ENCODE measurements at regions not wholly inside any gene's neighbourhood (a gene's known extent, or its start where the extent isn't known, plus 50 kb on each side); places are given as distances from the start of the nearest gene placed in this dataset.

GRCh38 chr14:97644365-97644764 lies 847.2 kb downstream of the VRK1 start (continued):
- no peak for TF ChIP-seq ZBTB8A (tag by site-specific recombination; IDR thresholded peaks at IDR 0.05)
- no peak for TF ChIP-seq SP3 (tag by site-specific recombination; IDR thresholded peaks at IDR 0.05)

- Histone ChIP-seq H3K4me1 (ENCODE audit: control insufficient read depth, insufficient read depth, low read length) (no peaks in the 10 kb centered on the region), H3K9me3 (ENCODE audit: control insufficient read depth, insufficient read depth, low read depth, low read length) (no peaks in the 10 kb centered on the region), H3K27ac (ENCODE audit: extremely low read depth, low read depth, low read length) (no peak overlapping the region), H3K36me3 (ENCODE audit: control insufficient read depth in 2 of 2, insufficient read depth in 1 of 2, low read length in 2 of 2) (no peaks in the 10 kb centered on the region), H3K4me3 (ENCODE audit: low read depth, low read length) (no peak overlapping the region)
- ChIA-PET POLR2A (no interaction called here), CTCF (no interaction called here)
- TF ChIP-seq ZNF830 (tag by site-specific recombination; IDR thresholded peaks at IDR 0.05; ENCODE audit: low read depth) (no peak), ZFP41 (tag by site-specific recombination; IDR thresholded peaks at IDR 0.05; ENCODE audit: borderline replicate concordance) (no peak)
These were observed 852.6 kb downstream of the VRK1 start for GRCh38 chr14:97649752-97650151.

GRCh38 chr14:97655169-97655948 lies 858.2 kb downstream of the VRK1 start:
- no peaks in the 10 kb centered on the region for H3K36me3 ChIP-seq (ENCODE audit: control insufficient read depth in 2 of 2, insufficient read depth in 1 of 2, low read length in 2 of 2)
- POLR2A ChIA-PET: no interaction called here
- H3K27ac ChIP-seq (ENCODE audit: extremely low read depth, low read depth, low read length): no peak overlapping the region
- H3K4me1 ChIP-seq (ENCODE audit: control insufficient read depth, insufficient read depth, low read length): no peaks in the 10 kb centered on the region
- TF ChIP-seq ZNF26 (tag by site-specific recombination; IDR thresholded peaks at IDR 0.05) (no peak), ZNF404 (tag by site-specific recombination; IDR thresholded peaks at IDR 0.05) (no peak), ZBTB10 (tag by site-specific recombination; IDR thresholded peaks at IDR 0.05) (no peak), ZNF184 (tag by site-specific recombination; IDR thresholded peaks at IDR 0.05) (no peak), ZNF518A (tag by site-specific recombination; conservative IDR thresholded peaks at IDR 0.05; ENCODE audit: low read depth) (no peak)
- H3K9me3 ChIP-seq (ENCODE audit: control insufficient read depth, insufficient read depth, low read depth, low read length): no peaks in the 10 kb centered on the region
- H3K4me3 ChIP-seq (ENCODE audit: low read depth, low read length): no peak overlapping the region
- CTCF ChIA-PET: interaction anchor here (0.6 kb wide), 1 partner anchor 544 kb away, joined by 4 read pairs; no protein-coding TSS in a partner anchor

GRCh38 chr14:97657609-97658008 lies 860.4 kb downstream of the VRK1 start:
- ChIA-PET CTCF (interaction anchor here (0.6 kb wide), 1 partner anchor 551 kb away, joined by 3 read pairs; no protein-coding TSS in a partner anchor), POLR2A (no interaction called here)
- no peaks in the 10 kb centered on the region for H3K4me1 ChIP-seq (ENCODE audit: control insufficient read depth, insufficient read depth, low read length)
- TF ChIP-seq ZEB2 (tag by site-specific recombination; IDR thresholded peaks at IDR 0.05): no peak
- no peak for TF ChIP-seq ZNF701 (tag by site-specific recombination; IDR thresholded peaks at IDR 0.05)
- TF ChIP-seq YY1 (tag by site-specific recombination; IDR thresholded peaks at IDR 0.05): no peak
- no peak for TF ChIP-seq ZNF155 (tag by site-specific recombination; IDR thresholded peaks at IDR 0.05)
- TF ChIP-seq ZNF521 (tag by site-specific recombination; IDR thresholded peaks at IDR 0.05): no peak
- TF ChIP-seq ZNF580 (tag by site-specific recombination; IDR thresholded peaks at IDR 0.05): no peak
- no peak for TF ChIP-seq PRDM4 (tag by site-specific recombination; IDR thresholded peaks at IDR 0.05)
- TF ChIP-seq ZNF558 (tag by site-specific recombination; IDR thresholded peaks at IDR 0.05): no peak

More at GRCh38 chr14:97657609-97658008, 860.4 kb downstream of the VRK1 start:
- Histone ChIP-seq H3K36me3 (ENCODE audit: control insufficient read depth in 2 of 2, insufficient read depth in 1 of 2, low read length in 2 of 2) (no peaks in the 10 kb centered on the region), H3K9me3 (ENCODE audit: control insufficient read depth, insufficient read depth, low read depth, low read length) (no peaks in the 10 kb centered on the region), H3K4me3 (ENCODE audit: low read depth, low read length) (no peak overlapping the region), H3K27ac (ENCODE audit: extremely low read depth, low read depth, low read length) (no peak overlapping the region)
